K562 (cell line): ENCODE measurements at regions not wholly inside any gene's neighbourhood (a gene's known extent, or its start where the extent isn't known, plus 50 kb on each side); places are given as distances from the start of the nearest gene placed in this dataset.

Experiments
- ATAC-seq: fragments of 200-7000 bp; cut with Tn5 transposase; 3 replicates; pipeline ENCODE4 v1.9.1; 2020; ENCODE audit warnings: moderate library complexity
- BruUV-seq: library from RNA; stranded (reverse); fragments of 400-500 nt; replicated peaks from 2 replicates; lab custom pipeline; 2021; lab: Mats Ljungman, UMichigan
- CTCF ChIA-PET: fragments of 300-600 bp; formaldehyde crosslinking; extraction: SDS; loops from one replicate; lab custom pipeline; 2021; ENCODE audit warnings: low intra/inter-chr PET ratio; lab: Yijun Ruan, JAX
- POLR2A ChIA-PET: fragments of 300-600, 350-650 bp; sonication (Branson Sonifier 250); formaldehyde crosslinking; extraction: SDS; loops from one replicate; lab custom pipeline; 2021; ENCODE audit warnings: antibody characterized with exemption, inconsistent platforms; lab: Yijun Ruan, JAX
- DNase-seq, 4 experiments: peaks; one replicate each; pipeline versions ENCODE4 v3.0.0 to v3.0.0-alpha.2; 2011 to 2018; ENCODE audit warnings: low spot score in 3 of 4, mixed read lengths in 3 of 4; ENCODE audit errors: extremely low read depth in 1 of 4
- FAIRE-seq: peaks from 2 replicates; lab custom pipeline; 2011; peaks lifted over from hg19 to GRCh38; lab: Jason Lieb, UNC
- H2AFZ ChIP-seq: 2 replicates; pipeline ENCODE4 v1.6.0; 2011; ENCODE audit warnings: low read depth, low read length, control low read depth, inconsistent platforms
- H3K27ac ChIP-seq: fragments of 200-600 bp; 3 replicates; pipeline ENCODE4 v1.8.0; 2011; ENCODE audit warnings: low read depth, mild to moderate bottlenecking, control low read depth, inconsistent platforms, low read length, moderate library complexity, mixed read lengths; ENCODE audit errors: extremely low read depth
- H3K27me3 ChIP-seq, 2 experiments: fragments of 300-600 bp in 1 of 2; 2 replicates in 1 of 2; 3 replicates in 1 of 2; pipeline versions ENCODE4 v1.6.0 to v1.8.0; 2011; ENCODE audit warnings: inconsistent platforms in 2 of 2, low read length in 2 of 2, mild to moderate bottlenecking in 1 of 2, mixed read lengths in 1 of 2, moderate library complexity in 1 of 2; ENCODE audit not compliant: control insufficient read depth in 2 of 2, insufficient read depth in 2 of 2
- H3K36me3 ChIP-seq: fragments of 300-600 bp; 3 replicates; pipeline ENCODE4 v1.8.0; 2011; ENCODE audit warnings: mild to moderate bottlenecking, low read length, inconsistent platforms; ENCODE audit not compliant: control insufficient read depth, insufficient read depth
- H3K4me1 ChIP-seq, 2 experiments: fragments of 200-600 bp in 1 of 2; replicated peaks in 1 of 2; 2 replicates in 1 of 2; 3 replicates in 1 of 2; pipeline versions ENCODE4 v1.5.1 to v1.8.0; 2011; ENCODE audit warnings: inconsistent platforms in 2 of 2, low read length in 2 of 2, mild to moderate bottlenecking in 1 of 2, mixed read lengths in 1 of 2, moderate library complexity in 1 of 2; ENCODE audit not compliant: control insufficient read depth in 2 of 2, insufficient read depth in 2 of 2
- H3K4me2 ChIP-seq: 2 replicates; pipeline ENCODE4 v1.6.1; 2011; ENCODE audit warnings: low read length, control low read depth, inconsistent platforms, mixed read lengths; ENCODE audit not compliant: insufficient read depth
- H3K4me3 ChIP-seq: fragments of 200-600 bp; sonication (generic), shearing (Covaris generic); 2 replicates; pipeline ENCODE4 v1.5.1; 2016; ENCODE audit warnings: control low read depth, inconsistent platforms
- H3K79me2 ChIP-seq: fragments of 200-600 bp; 3 replicates; pipeline ENCODE4 v1.8.0; 2011; ENCODE audit warnings: low read length, inconsistent platforms; ENCODE audit not compliant: control insufficient read depth, insufficient read depth
- H3K9ac ChIP-seq, 2 experiments: 2 replicates each; pipeline versions ENCODE4 v1.6.0 to v1.6.1; 2011; ENCODE audit warnings: low read depth in 2 of 2, low read length in 2 of 2, control low read depth in 1 of 2, inconsistent platforms in 1 of 2, mild to moderate bottlenecking in 1 of 2, mixed read lengths in 1 of 2; ENCODE audit not compliant: insufficient read depth in 1 of 2
- H3K9me1 ChIP-seq: one replicate; pipeline ENCODE4 v1.6.0; 2011; ENCODE audit warnings: inconsistent platforms, mild to moderate bottlenecking, low read length, moderate library complexity; ENCODE audit not compliant: control insufficient read depth, insufficient read depth
- H3K9me3 ChIP-seq: replicated peaks from 2 replicates; pipeline ENCODE4 v1.5.1; 2011; ENCODE audit warnings: low read depth, low read length, inconsistent platforms; ENCODE audit not compliant: control insufficient read depth, insufficient read depth
- H4K20me1 ChIP-seq: replicated peaks from 2 replicates; pipeline ENCODE4 v1.6.1; 2011; ENCODE audit warnings: low read length, inconsistent platforms, mixed read lengths; ENCODE audit not compliant: control insufficient read depth, insufficient read depth
- CBFB ChIP-seq: sonication (generic); formaldehyde crosslinking; IDR thresholded peaks from 2 replicates; pipeline ENCODE4 v1.4.0; 2020; ENCODE audit warnings: mild to moderate bottlenecking, missing genetic modification reagents
- CREBBP ChIP-seq: IDR thresholded peaks from one replicate; pipeline ENCODE4 v1.6.1; 2012; ENCODE audit warnings: low read depth, mild to moderate bottlenecking, control low read depth, inconsistent platforms, low read length
- HNRNPLL ChIP-seq: fragments of 200-400 bp; formaldehyde crosslinking; IDR thresholded peaks from 2 replicates; pipeline ENCODE4 v1.6.1; 2017; ENCODE audit warnings: low read length, low read depth, mild to moderate bottlenecking; ENCODE audit not compliant: poor library complexity, severe bottlenecking
- KDM5B ChIP-seq: fragments of 200-600 bp; sonication (generic); IDR thresholded peaks from 2 replicates; pipeline ENCODE4 v1.6.1; 2012; ENCODE audit warnings: low read depth, mild to moderate bottlenecking, moderate library complexity, low read length, control low read depth, inconsistent platforms; ENCODE audit not compliant: insufficient replicate concordance
- MNT ChIP-seq, 2 experiments: fragments of 450-650 bp; conservative IDR thresholded peaks; 2 replicates each; pipeline ENCODE4 v1.6.1; 2017; ENCODE audit warnings: mild to moderate bottlenecking in 2 of 2, moderate library complexity in 2 of 2
- SRF ChIP-seq, 2 experiments: fragments of 250-450, 450-650 bp in 1 of 2; sonication (Bioruptor Pico) in 1 of 2; sonication (generic) in 1 of 2; formaldehyde crosslinking; IDR thresholded peaks; 2 replicates each; pipeline versions ENCODE4 v1.5.0 to v1.5.1; 2020 to 2022; ENCODE audit warnings: mild to moderate bottlenecking in 1 of 2, missing genetic modification reagents in 1 of 2
- WGBS: fragments of 100-300 bp; shearing (Covaris generic); methylation state at CpG from one replicate; pipeline ENCODE4 v1.1.6; 2016; ENCODE audit warnings: low coverage, mixed read lengths; ENCODE audit not compliant: insufficient coverage; ENCODE audit errors: missing lambda C conversion rate; 5-methylcytosine and 5-hydroxymethylcytosine counted together
- in situ Hi-C: fragments of 300-500 bp; cut with MboI; formaldehyde crosslinking; loops from 4 replicates; pipeline ENCODE4 v1.15.0; 2018; ENCODE audit warnings: inconsistent platforms, mixed read lengths
- intact Hi-C: fragments of 100-400 bp; cut with micrococcal nuclease; formaldehyde crosslinking; loops from 2 replicates; pipeline ENCODE4 v1.14.2; 2022
- TF ChIP-seq, protein P1 (sequence below): fragments of 450-650 bp; IDR thresholded peaks from 2 replicates; pipeline ENCODE4 v1.6.1; 2017; ENCODE audit warnings: mild to moderate bottlenecking, moderate library complexity

DNA sequence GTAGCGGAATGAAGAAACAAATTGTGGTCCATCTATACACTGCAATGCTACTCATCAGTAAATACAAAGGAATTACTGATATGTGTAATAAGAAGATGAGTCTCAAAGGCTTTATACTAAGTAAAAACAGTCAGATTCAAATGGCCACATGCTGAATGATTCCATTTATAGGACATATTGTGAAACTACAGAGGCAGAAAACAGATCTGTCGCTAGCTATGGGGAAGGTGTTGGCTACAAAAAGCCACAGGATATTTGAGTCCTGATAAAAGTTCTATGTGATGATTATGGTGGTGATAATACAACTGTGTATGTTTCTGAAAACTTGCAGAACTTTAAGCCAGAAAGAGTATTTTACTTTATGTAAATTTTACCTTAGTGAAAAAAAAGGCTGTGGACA is 313.2 kb downstream of the HDGFL1 start (continued):
- TF ChIP-seq, protein P1, sequence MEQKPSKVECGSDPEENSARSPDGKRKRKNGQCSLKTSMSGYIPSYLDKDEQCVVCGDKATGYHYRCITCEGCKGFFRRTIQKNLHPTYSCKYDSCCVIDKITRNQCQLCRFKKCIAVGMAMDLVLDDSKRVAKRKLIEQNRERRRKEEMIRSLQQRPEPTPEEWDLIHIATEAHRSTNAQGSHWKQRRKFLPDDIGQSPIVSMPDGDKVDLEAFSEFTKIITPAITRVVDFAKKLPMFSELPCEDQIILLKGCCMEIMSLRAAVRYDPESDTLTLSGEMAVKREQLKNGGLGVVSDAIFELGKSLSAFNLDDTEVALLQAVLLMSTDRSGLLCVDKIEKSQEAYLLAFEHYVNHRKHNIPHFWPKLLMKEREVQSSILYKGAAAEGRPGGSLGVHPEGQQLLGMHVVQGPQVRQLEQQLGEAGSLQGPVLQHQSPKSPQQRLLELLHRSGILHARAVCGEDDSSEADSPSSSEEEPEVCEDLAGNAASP, result no peak
- no peak for TF ChIP-seq HNRNPLL
- TF ChIP-seq CBFB (CRISPR knock-in tag), result no peak
- TF ChIP-seq SRF (CRISPR knock-in tag; IDR thresholded peaks at IDR 0.05), result no peak
- TF ChIP-seq KDM5B, result no peak

DNA sequence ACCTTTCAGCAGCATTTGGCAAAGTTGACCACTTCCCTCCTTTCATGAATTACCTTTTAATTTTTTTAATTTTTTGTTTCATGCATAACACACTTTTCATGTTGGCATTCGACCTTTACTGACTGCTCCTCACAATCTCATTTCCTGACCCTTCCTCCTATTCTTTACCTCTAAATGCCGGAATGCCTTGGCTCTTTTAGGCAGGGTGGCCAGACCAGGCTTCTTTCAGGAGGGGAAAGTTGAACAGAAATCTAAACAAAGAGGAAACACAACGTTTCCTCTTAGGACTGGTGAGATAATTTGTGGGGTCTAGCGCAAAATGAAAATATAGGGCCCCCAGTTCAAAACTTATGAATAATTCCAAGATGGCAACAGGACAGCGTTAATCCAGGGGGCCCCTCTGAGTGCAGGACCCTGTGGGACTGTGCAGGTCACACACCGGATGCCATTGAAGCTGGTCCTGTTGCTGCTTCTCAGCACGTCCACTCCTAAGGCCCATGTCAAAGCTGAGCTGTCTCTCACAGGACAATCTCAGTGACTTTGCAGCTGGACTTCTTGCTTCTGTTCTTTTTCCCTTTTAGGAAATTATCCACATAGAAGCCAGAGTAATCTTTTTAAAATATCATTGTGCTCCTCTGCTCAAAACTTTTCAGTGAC is 313.8 kb downstream of the HDGFL1 start:
- intact Hi-C loops (no loop called here), in situ Hi-C loops (no loop called here)
- no peak for TF ChIP-seq CREBBP
- TF ChIP-seq MNT (conservative IDR thresholded peaks at IDR 0.05), result no peak
- no peak for ATAC-seq
- no peaks in the 10 kb centered on the region for H3K9me1 ChIP-seq
- H3K9ac ChIP-seq, result no peak overlapping the region
- H3K27ac ChIP-seq, result no peak overlapping the region
- FAIRE-seq, result no peak
- H3K9me3 ChIP-seq, result no peaks in the 10 kb centered on the region
- CTCF ChIA-PET, result no interaction called here
- WGBS, result 0% methylated on average over 7 of the region's 7 CpGs
- POLR2A ChIA-PET, result no interaction called here
- H3K4me3 ChIP-seq, result no peak overlapping the region
- no peaks in the 10 kb centered on the region for H4K20me1 ChIP-seq
- H3K4me2 ChIP-seq, result no peak overlapping the region
- no peak for DNase-seq
- H3K36me3 ChIP-seq, result no peaks in the 10 kb centered on the region
- H3K79me2 ChIP-seq, result no peaks in the 10 kb centered on the region
- no peak overlapping the region for H2AFZ ChIP-seq
- BruUV-seq, result no TSS peak
- no peaks in the 10 kb centered on the region for H3K27me3 ChIP-seq
- H3K4me1 ChIP-seq, result no peaks in the 10 kb centered on the region
